NCI-H82 treated with DMSO at 0.1 percent for 48 hours (cell line): ENCODE measurements at regions not wholly inside any gene's neighbourhood (a gene's known extent, or its start where the extent isn't known, plus 50 kb on each side); places are given as distances from the start of the nearest gene placed in this dataset.
"Not testable (repeated sequence)": the region's sequence is repeated elsewhere in the genome, so short reads cannot be mapped to it uniquely, and the experiment has no call there.

Source experiments
- DNase-seq: peaks from one replicate; lab custom pipeline; 2025; ENCODE audit not compliant: unreplicated experiment; lab: John Stamatoyannopoulos, UW

DNA sequence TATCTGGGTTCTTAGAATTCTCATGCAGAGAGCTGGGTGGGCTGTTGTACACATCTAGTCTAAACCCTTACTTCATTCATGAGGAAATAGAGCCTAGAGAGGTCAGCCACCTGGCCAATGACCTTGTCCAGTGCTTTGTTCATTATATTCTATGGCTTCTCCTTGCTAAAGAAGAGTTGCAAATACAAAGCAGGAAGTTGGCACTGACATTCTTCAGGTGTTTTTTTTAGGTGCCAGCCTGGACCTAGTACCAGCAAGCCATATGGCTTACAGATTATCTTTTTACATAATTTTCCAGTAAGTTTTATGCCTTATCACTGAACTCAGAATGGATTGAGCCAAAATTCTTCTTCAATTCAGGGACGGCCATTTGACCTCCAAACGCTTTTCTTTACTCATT, 54.7 kb upstream of the PGM2 start:
- no peak for DNase-seq

DNA sequence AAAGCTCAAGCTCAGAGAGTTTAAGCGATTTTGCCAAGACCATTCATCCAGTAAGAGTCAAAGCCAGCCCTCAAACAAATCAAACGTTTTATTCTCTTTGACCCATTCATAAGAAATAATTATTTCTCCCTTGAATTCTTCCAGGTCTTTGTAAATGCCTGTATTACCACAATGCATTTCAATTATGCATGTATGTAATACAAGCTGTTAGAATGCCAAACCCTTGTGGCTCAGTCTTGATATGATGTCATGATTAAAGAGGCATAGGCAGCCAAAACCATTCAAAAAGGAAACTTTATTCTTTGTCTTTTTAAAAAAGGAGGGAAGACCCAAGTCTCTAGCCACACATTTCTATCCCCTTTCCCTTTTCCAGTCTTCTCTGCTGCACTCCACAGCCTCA, 56.5 kb upstream of the PGM2 start:
- no peak for DNase-seq

DNA sequence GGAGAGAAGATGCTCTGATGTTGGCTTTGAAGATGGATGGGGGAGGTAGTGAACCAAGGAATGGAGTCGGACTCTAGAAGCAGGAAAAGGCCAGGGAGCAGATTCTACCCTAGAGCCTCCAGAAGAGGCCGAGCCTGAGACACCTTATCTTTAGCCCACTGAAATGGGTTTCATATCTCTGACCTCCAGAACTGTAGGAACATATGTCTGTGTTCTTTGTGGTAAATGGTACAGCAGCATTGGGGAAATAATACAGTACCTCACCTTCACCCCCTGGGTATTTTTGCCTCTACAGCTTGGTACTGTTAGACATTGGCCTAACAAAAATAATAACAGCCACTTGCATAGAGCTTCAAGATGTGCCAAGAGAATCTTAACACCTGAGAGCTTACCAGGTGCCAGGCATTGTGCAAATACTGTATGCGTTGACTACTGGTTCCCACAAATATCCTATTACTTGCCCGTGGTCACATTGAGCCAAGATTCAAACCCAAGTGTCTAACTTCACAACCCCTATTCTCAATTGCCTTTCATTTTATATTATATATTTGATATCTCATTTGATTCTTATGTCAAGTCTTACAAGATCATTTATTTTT, 57.0 kb upstream of the PGM2 start:
- DNase-seq: no peak

DNA sequence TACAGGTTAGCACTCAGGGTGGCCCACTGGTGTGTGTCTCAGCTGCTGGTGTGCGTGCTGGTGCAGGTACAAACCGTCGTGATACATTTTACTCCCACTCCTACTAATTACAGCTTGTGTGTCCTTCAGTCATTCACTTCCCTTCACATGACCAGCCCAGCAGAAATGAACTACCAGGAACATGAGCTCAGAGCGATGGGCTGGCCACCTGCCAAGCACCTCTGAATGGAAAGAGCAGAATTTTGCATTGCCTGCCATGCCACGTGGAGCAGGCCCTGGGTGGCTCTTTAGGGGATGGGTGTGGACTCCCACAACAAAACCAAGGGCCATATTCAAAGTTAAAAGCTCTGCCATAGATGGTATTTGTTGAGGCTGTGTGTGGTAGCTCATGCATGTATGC, 58.9 kb upstream of the PGM2 start:
- no peak for DNase-seq

DNA sequence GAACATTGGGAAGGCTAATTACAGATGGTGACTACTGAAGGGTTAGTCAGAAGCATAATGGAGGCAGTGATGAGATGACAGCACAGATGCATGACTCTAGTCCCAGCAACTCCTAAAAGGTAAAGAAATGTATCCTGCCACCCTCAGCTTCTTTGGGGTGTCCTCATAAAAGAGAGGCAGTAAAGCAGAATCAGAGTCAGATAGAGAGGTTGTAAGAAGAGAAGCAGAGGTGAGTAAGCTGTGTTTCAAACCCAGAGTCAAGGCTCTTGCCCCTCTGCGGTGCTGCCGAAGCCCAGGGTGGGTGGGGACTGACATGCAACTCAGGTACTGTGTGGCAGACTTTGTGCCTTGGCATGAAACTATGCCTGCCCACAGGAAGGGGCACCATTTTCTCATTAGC, 59.5 kb upstream of the PGM2 start:
- DNase-seq: no peak

DNA sequence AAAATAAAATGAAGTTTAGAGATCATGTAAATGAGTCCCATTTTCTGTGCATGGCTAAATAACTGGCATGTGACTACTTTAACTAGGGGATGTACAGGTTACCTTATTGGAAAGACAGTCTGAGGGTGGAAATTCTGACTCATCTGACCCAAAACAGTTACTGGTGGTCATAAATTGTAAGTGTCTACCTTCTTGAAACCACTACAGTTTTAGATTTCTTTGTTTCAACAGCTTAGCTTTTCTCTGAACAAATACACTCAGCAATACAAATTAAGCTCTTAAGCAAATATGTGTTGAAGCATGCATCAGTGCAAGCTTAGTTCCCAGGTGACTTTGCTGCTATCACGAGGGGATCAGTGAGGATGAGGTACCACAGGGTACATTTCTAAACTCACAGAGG, 60.7 kb upstream of the PGM2 start:
- no peak for DNase-seq

DNA sequence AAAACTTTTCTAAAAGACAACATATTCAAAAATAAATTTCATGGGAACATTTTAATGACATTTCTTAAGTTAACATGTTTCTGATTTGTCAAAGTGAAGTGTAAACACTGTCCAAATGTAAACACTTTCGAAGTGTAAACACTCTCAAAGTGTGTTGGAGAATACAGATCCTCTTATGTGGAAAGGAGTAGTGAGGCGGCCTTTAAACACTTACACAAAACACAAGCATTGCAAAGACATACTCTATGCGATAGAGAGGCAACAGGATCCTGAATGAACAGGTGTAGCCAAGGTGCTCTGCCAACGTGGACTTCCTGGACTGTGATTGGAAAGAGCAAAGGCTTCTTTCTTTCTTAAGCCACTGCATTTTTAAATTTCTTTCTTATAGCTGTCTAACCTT, 62.7 kb upstream of the PGM2 start:
- DNase-seq: no peak

DNA sequence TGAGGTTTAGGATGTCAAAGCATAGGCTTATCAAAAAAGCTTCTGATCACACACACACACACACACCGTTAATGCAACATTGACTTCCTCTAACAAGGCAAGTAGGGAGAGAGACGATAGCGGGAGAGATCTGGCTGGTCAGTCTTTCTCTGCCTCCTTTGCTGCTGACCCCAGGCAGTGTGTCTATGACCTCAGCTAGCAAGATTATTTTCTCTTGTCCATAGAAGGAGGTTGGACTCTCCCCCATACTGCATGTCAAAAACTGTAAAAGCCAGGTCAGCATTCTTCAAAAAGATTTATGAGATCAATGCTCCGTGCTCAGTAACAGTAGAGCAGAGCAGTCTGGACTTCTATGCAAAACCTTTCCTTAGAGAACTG, 63.5 kb upstream of the PGM2 start:
- DNase-seq: no peak

DNA sequence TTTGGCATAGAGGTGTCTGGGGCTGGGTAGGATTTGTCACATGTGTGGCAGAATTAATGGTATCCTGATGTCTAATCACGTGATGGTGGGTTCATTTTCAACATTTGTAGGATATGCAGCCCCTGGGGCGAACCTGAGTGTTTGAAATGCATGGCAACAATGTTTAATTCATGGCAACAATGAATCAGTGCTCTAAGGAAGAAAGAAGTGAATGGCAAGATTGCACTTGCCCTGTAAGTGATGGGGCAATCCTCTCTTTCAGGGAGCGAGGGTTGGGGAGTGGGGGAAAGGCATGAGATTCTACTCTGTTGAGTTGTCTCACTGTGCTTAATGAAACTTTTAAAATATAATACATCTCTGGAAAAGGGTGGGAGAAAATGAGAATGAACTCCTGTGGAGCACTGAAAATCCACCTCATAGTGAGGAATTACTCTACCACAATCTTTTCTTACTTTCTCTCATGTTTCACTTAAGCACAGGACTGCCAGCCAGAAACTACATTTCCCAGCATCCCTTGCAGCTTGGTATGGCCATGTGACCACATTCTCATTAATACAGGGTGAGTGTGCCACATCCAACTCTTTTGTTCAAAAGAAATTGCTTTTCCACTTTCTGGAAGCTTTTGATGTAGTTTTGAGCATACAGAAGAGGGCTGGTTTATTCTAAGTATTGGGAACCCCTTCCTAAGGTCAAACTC, 64.0 kb upstream of the PGM2 start:
- no peak for DNase-seq

DNA sequence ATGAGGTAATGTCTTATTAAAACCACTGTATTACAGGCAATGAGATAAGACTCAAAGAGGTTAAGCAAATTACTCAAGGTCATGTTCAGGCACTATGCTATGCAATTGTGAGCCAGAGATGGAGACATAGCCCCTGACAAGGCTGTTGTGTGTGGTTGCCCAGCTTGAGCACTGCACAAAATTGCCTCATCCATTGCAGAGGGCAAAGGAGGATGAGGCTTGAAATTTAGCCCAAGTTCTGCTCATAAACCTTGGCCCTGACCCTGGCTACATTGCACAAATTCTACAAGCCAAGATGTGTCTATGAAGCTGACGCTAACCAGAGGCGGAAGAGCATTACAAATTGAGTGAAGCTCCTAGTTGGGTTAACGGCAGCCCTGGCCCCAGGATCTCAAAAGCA, 65.6 kb upstream of the PGM2 start:
- no peak for DNase-seq

DNA sequence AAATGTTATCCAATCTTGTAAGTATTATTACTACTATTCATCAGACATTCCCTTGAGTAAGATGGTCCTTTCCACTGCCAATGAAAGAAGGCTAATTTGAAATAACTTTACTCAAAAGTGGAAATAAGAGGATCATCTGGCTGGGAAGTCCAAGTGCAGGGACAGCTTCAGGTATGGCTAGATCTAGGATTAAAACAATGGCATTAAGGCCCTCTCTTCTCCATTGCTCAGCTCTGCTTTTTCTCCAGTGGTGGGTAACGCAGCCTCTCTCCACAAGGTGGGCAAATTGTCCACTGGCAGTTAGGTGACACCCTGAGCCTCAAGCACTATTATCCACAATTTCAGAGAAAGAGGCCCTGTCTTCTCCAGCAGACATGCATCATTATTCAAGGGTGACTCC, 66.7 kb upstream of the PGM2 start:
- no peak for DNase-seq

DNA sequence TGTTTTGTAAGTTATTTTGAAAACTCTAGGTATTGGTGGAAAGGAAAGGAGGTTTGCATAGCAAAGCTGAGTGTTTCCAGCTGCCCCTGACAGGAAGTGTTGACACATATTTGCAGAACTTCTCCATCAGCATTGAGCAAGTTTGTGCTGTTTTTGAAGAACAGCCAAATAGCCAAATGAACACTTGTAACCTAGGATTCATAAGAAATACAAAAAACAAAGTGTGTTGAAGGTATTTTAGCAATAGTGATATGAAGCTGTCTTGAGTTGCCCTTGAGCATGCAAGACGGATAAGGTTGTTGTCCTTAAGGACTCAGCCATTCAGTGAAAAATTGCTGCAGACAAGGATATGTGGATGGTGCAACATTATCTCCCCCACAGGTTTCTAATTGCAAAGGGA, 68.3 kb upstream of the PGM2 start:
- no peak for DNase-seq

DNA sequence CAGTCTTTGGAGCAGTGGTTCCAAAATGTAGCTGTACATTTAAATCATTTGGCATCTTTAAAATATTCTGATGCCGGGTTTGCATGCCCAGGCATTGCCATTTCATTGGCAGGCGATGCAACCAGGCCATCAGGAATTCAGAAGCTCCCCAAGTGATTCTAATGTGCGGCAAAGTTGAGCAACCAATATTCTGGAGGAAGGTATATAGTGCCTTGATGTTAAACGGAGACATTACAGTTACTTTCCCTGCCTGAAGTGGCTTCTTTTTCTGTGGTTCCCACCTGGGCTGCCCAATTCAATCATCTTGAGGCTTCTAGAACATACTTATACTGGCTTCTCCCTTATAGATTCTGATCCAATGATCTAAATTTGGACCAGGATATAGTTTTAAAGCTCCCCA, 68.7 kb upstream of the PGM2 start:
- DNase-seq: no peak

DNA sequence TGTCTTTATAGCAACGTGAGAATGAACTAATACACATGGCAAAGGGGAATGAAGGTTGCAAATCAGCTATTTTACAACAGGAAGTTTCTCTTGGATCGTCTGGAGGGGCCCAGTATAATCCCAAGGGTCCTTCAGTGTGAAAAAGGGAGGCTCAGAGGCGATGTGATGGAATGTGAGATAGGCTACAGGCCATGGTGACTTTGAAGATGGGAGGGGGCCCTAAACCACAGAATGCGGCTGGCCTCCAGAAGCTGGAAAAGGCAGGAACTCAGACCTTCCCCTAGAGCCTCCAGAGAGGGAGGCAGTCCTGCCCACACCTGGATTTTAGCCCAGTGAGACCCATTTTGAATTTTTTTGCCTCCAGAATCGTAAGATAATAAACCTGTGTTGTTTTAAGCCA, 69.4 kb upstream of the PGM2 start:
- DNase-seq: no peak

DNA sequence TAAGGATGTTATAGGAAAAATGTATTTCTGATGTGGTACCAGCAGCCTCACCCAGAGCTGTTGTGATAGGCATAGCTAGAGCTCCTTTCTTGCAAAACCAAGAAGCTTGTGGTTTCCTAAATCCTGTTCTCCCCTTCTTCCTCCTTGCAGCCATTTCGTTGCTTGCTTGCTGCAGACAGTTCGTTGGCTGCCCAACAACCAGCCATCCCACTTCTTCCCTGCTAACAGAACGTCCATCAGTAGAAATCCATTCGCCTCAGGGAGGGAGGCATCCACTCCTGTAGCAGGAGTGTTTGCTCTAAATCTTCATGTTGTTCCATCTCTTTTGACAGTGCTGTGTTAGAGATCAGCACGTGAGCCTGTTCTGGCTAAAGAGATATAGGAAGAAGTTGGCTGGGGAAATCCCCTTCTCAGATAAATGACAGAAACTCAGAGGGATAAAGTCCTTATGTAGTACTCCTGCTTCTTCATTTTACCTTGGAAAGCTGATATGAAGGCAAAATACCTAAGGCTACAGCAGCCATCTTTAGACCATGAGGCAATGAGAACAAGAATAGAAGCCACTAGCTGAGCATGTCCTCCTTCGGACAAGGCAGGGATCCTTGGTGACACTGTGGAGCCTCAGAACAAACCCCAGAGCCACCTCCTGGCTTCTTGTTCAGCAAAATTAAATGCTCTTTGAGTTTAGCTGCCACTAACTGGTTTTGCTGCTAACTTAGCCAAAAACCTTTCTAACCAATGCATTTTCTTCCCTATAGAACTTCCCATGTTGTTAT, 68.4 kb upstream of the RELL1 start:
- no peak for DNase-seq

DNA sequence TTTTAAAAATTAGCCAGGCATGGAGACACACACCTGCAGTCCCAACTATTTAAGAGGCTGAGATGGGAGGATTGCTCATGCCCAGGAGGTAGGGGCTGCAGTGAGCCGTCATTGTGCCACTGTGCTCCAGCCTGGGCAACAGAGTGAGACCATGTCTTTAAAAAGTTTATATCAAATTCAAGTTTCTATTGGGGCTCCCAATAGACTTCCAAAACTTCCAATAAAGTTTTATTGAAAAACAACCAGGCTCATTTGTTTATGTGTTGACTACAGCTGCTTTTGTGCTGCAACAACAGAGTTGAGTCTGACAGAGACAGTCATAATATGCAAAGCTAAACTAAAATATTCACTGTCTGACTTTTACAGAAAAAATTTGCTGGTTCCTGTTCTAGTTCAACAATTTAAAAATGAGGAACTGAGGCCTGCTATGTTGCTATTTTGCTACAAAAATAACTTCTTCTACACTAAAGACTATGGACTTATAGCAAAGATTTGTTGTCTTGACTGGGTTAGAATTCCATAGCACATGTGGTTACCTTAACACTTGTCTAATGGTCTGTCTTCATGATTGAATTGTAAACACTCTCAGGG, 63.3 kb upstream of the RELL1 start:
- DNase-seq: no peak

DNA sequence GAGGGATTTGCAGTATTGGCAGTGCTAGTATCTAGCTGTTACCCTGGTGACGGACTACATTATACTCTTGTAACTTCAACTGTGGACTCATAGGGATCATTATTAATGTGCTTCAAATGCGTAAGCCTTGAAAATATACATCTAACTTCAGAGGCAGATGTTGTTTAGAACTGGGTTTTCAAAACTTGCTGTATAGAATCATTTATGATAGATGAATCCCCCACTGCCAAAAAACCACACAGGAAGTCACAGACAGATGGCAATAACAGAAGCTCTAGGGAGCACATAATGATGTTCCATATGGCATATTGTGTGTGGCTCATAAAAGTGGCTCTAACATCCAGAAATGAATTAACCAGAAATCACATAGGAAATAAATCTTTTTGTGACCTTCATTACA, 62.3 kb upstream of the RELL1 start:
- DNase-seq: peak; percentile 1

DNA sequence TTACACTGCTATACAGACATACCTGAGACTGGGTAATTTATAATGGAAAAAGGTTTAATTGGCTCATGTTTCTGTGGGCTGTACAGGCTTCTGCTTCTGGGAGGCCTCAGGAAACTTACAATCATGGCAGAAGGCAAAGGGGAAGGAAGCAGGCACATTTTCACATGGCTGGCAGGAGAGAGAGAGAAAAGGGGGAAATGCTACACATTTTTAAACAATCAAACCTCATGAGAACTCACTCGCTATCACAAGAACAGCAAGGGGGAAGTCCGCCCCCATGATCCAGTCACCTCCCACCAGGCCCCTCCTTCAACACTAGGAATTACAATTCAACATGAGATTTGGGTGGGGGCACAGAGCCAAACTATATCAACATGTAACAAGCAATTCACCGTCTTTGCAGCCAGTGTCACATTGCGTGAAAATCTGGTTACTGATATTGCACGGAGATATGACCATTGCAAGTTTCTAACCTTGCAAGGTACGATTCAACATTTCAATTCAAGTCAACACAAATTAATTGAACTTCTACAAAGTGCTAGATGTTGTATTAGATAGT, 61.7 kb upstream of the RELL1 start:
- DNase-seq: no peak

DNA sequence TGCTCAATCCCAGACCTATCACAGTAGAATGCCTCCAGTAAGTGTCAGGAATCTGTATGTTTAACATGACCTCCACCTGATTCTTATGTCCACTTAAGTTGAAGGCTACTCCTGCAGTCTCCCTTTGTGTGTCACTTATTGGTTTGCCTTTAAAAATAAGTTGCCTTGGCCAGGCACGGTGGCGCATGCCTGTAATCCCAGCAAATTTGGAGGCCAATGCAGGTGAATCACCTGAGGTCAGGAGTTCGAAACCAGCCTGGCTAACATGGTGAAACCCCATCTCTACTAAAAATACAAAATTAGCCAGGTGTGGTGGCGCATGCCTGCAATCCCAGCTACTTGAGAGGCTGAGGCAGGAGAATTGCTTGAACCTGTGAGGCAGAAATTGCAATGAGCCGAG, 60.7 kb upstream of the RELL1 start:
- not testable (repeated sequence) for DNase-seq

DNA sequence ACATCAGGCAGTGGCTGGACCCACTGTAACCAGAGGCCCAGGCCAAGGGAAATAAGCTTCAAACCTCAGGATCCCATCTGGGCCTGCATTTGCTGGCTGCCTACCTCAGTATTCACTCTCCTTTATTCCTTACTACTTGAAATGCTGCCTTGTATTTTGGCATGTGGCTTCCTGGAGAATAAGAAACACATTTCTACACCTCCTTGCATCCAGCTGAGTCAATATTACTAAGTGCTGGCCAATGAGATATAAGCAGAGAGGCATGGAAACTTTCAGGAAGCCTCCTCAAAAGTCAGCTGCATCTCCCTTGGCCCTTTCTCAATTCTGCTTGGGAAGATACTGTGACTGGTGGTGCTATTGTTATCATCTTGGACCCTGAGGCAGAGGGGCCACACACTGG, 59.8 kb upstream of the RELL1 start:
- DNase-seq: no peak

DNA sequence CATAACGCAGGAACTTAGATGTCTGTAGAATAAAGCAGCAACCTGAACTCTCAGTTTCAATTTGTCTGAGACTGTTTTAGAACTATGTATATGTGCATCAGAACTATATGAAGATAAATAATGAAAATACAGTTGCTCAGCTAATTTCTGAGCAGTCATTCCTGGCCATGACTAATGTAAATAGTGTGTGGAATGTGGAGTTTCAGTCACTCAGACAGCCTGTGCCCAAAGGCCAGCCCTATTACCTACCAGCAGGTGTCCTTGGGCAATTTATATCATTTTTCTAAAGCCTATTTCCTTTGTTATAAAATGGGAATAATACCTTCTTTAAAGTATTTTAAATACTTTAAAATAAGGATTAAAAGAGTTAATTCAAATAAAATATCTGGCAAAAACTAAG, 56.0 kb upstream of the RELL1 start:
- DNase-seq: no peak

DNA sequence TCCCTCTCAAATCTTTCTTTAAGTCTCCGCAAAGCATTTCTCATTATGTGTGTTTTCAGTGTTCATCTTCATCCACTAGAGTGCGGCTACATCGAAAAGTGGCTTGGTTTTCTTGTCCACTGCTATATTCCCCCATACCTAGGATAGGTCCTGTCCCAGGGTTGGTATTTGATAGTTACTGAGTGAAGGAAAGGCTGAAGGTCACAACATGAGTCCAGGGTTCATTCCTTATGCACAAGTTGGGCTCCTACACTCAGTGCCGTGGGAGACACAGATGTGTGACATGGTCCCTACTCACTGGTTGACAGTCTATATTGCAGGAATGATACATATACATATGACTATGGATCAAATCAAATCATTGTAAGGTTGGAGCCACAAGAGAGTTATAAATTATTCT, 55.4 kb upstream of the RELL1 start:
- no peak for DNase-seq
